ENCODE measurements at regions not wholly inside any gene's neighbourhood (a gene's known extent, or its start where the extent isn't known, plus 50 kb on each side); places are given as distances from the start of the nearest gene placed in this dataset.

DNA sequence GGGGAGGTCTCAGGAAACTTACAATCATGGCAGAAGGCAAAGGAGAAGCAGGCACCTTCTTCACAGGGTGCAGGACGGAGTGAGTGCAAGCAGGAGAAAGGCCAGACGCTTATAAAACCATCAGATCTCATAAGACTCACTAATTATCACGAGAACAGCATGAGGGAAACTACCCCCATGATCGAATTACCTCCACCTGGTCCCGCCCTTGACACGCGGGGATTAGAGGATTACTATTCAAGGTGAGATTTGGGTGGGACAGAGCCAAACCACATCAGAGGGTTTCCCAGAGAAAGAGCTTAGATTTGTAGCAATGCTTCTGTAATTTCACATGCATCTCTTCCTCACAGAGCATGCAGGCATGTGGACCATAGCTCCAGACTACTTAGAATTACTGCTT lies 615.7 kb upstream of the UBE2E2 start:
- CTCF ChIA-PET: no interaction called here

DNA sequence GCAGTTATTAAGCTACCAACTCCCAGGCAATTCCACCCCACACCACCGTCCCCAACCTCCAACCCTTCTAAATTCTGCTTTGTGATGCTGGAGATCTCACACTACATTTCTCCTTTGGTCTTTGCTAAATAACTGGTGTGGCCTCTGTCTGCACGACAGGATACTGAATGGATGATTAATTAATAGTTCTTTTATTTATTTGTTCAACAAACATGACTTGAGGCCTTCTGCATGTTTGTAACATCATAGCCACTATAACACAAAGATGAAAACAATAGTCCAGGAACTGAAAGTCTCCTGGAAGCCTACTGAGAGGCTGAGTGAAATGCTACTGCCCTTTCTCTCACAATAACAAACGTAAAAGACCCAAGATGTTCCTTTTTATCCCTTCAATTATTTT lies 609.5 kb upstream of the UBE2E2 start:
- DNase-seq (ENCODE audit: low read depth): no peak
- ChIA-PET POLR2A (no interaction called here), CTCF (interaction anchor here (0.6 kb wide), 1 partner anchor 86 kb away, joined by 3 read pairs; no protein-coding TSS in a partner anchor)
- Histone ChIP-seq H3K36me3 (ENCODE audit: control insufficient read depth, insufficient read depth, low read length) (no peaks in the 10 kb centered on the region), H3K27me3 (ENCODE audit: control insufficient read depth, insufficient read depth, low read length) (no peaks in the 10 kb centered on the region), H3K4me3 (ENCODE audit: low read depth, low read length) (no peak overlapping the region)
- TF ChIP-seq, protein P1, sequence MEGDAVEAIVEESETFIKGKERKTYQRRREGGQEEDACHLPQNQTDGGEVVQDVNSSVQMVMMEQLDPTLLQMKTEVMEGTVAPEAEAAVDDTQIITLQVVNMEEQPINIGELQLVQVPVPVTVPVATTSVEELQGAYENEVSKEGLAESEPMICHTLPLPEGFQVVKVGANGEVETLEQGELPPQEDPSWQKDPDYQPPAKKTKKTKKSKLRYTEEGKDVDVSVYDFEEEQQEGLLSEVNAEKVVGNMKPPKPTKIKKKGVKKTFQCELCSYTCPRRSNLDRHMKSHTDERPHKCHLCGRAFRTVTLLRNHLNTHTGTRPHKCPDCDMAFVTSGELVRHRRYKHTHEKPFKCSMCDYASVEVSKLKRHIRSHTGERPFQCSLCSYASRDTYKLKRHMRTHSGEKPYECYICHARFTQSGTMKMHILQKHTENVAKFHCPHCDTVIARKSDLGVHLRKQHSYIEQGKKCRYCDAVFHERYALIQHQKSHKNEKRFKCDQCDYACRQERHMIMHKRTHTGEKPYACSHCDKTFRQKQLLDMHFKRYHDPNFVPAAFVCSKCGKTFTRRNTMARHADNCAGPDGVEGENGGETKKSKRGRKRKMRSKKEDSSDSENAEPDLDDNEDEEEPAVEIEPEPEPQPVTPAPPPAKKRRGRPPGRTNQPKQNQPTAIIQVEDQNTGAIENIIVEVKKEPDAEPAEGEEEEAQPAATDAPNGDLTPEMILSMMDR (IDR thresholded peaks at IDR 0.05; ENCODE audit: insufficient read depth, low read depth, low read length): no peak

More for the DNA sequence above, 615.7 kb upstream of the UBE2E2 start:
- POLR2A ChIA-PET: no interaction called here
- Histone ChIP-seq H3K36me3 (ENCODE audit: control insufficient read depth, insufficient read depth, low read length) (no peaks in the 10 kb centered on the region), H3K4me3 (ENCODE audit: low read depth, low read length) (no peak overlapping the region), H3K27me3 (ENCODE audit: control insufficient read depth, insufficient read depth, low read length) (no peaks in the 10 kb centered on the region)
- DNase-seq (ENCODE audit: low read depth): no peak
- TF ChIP-seq, protein P1 (IDR thresholded peaks at IDR 0.05; ENCODE audit: insufficient read depth, low read depth, low read length): no peak

DNA sequence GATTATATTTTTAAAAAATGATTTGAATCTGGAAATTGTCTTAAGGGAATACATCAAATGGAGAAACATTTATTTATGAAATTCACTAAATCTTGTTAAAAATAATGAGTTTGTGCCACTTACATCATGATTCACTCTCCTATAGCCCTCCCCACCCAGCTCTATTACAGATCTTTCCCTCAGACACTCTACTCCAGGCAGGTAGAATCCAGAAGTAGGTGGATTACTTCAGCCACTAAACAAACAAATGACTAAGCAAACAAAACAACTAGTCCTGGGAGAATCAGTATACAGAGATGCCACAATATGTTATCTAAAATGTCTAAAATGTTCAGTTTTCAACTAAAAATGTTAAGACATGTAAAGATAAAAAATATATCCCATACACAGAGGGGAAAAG lies 608.1 kb upstream of the UBE2E2 start:
- Histone ChIP-seq H3K36me3 (ENCODE audit: control insufficient read depth, insufficient read depth, low read length) (no peaks in the 10 kb centered on the region), H3K4me3 (ENCODE audit: low read depth, low read length) (no peak overlapping the region), H3K27me3 (ENCODE audit: control insufficient read depth, insufficient read depth, low read length) (no peaks in the 10 kb centered on the region)
- ChIA-PET POLR2A (no interaction called here), CTCF (no interaction called here)
- TF ChIP-seq, protein P1 (IDR thresholded peaks at IDR 0.05; ENCODE audit: insufficient read depth, low read depth, low read length): no peak
- no peak for DNase-seq (ENCODE audit: low read depth)

DNA sequence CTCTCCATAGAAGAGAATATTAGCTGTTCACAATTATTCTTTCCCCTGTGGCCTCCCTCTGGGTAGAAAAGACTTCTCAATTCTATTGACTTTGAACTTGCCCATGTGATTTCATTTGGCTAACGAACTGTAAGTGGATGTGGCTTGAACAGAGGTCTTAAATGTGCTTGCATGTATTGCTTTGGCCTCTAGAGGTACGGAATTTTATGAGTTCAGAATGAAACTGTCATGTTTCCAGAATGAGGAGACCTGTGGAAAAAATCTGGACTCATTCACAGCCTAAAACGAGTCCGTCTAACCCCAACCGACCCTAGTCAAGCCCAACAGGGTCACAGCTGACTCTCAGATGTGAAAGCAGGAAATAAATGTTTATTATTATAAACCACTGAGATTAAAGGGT lies 596.7 kb upstream of the UBE2E2 start:
- CTCF ChIA-PET: no interaction called here
- TF ChIP-seq, protein P1 (IDR thresholded peaks at IDR 0.05; ENCODE audit: insufficient read depth, low read depth, low read length): no peak
- no peak overlapping the region for H3K4me3 ChIP-seq (ENCODE audit: low read depth, low read length)
- H3K36me3 ChIP-seq (ENCODE audit: control insufficient read depth, insufficient read depth, low read length): no peaks in the 10 kb centered on the region
- DNase-seq (ENCODE audit: low read depth): no peak
- H3K27me3 ChIP-seq (ENCODE audit: control insufficient read depth, insufficient read depth, low read length): no peaks in the 10 kb centered on the region
- POLR2A ChIA-PET: no interaction called here

DNA sequence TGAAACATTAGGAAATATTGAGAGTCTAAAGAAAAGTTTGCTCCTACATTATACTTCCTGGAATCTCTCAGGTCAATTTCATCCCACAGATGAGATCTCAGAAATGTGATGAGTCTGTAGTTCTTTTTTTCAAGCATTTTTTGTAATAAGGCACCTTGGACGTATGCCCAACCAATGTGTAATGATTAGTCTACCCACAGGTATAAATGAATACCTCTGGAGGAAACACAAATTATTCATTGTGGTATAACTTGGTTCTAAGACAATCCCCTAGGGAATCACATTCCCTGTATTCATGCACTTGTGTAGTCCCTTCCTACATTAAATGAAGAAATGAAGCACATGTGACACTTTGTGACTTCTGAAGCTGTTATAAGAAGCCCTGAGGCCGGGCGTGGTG lies 596.2 kb upstream of the UBE2E2 start:
- Histone ChIP-seq H3K27me3 (ENCODE audit: control insufficient read depth, insufficient read depth, low read length) (no peaks in the 10 kb centered on the region), H3K36me3 (ENCODE audit: control insufficient read depth, insufficient read depth, low read length) (no peaks in the 10 kb centered on the region), H3K4me3 (ENCODE audit: low read depth, low read length) (no peak overlapping the region)
- DNase-seq (ENCODE audit: low read depth): no peak
- ChIA-PET POLR2A (no interaction called here), CTCF (no interaction called here)
- TF ChIP-seq, protein P1 (IDR thresholded peaks at IDR 0.05; ENCODE audit: insufficient read depth, low read depth, low read length): no peak

Data from BJ (cell line).